Keratinocyte (primary cell): ENCODE measurements at regions not wholly inside any gene's neighbourhood (a gene's known extent, or its start where the extent isn't known, plus 50 kb on each side); places are given as distances from the start of the nearest gene placed in this dataset.

Source experiments
- DNase-seq: peaks from one replicate; pipeline ENCODE4 v3.0.0-alpha.2; 2011; ENCODE audit warnings: low read depth, missing footprints, low spot score
- FAIRE-seq: peaks from 2 replicates; lab custom pipeline; 2011; peaks lifted over from hg19 to GRCh38; lab: Jason Lieb, UNC
- H2AFZ ChIP-seq: 2 replicates; pipeline ENCODE4 v1.6.0; 2012; ENCODE audit warnings: low read length, control low read depth, inconsistent platforms; ENCODE audit not compliant: control insufficient read depth
- H3K27ac ChIP-seq: 2 replicates; pipeline ENCODE4 v1.5.1; 2011; ENCODE audit warnings: low read length; ENCODE audit not compliant: control insufficient read depth, insufficient read depth
- H3K27me3 ChIP-seq: 3 replicates; pipeline ENCODE4 v1.6.0; 2011; ENCODE audit warnings: low read length; ENCODE audit not compliant: control insufficient read depth, insufficient read depth; ENCODE audit errors: extremely low read depth
- H3K36me3 ChIP-seq, 2 experiments: 2 replicates in 1 of 2; 3 replicates in 1 of 2; pipeline ENCODE4 v1.5.1; 2011; ENCODE audit warnings: low read length in 2 of 2, mild to moderate bottlenecking in 1 of 2; ENCODE audit not compliant: control insufficient read depth in 2 of 2, insufficient read depth in 2 of 2; ENCODE audit errors: extremely low read depth in 1 of 2
- H3K4me1 ChIP-seq: 3 replicates; pipeline ENCODE4 v1.5.1; 2011; ENCODE audit warnings: low read length; ENCODE audit not compliant: control insufficient read depth, insufficient read depth; ENCODE audit errors: extremely low read depth
- H3K4me2 ChIP-seq: 3 replicates; pipeline ENCODE4 v1.6.0; 2011; ENCODE audit warnings: low read depth, low read length; ENCODE audit not compliant: control insufficient read depth, insufficient read depth; ENCODE audit errors: extremely low read depth
- H3K4me3 ChIP-seq, 3 experiments: fragments of 200-600 bp in 1 of 3; sonication (generic) in 1 of 3; 2 replicates in 2 of 3; 3 replicates in 1 of 3; pipeline ENCODE4 v1.5.1; 2011 to 2016; ENCODE audit warnings: low read length in 3 of 3, mild to moderate bottlenecking in 3 of 3, control low read depth in 2 of 3, inconsistent platforms in 1 of 3, low read depth in 1 of 3, mixed read lengths in 1 of 3, mixed run types in 1 of 3, moderate library complexity in 1 of 3; ENCODE audit not compliant: control insufficient read depth in 2 of 3, insufficient read depth in 2 of 3; ENCODE audit errors: extremely low read depth in 1 of 3
- H3K79me2 ChIP-seq: 2 replicates; pipeline ENCODE4 v1.6.0; 2012; ENCODE audit warnings: low read length; ENCODE audit not compliant: control insufficient read depth, insufficient read depth
- H3K9ac ChIP-seq: 3 replicates; pipeline ENCODE4 v1.6.0; 2011; ENCODE audit warnings: low read length; ENCODE audit not compliant: control insufficient read depth, insufficient read depth; ENCODE audit errors: extremely low read depth
- H3K9me1 ChIP-seq: 3 replicates; pipeline ENCODE4 v1.6.0; 2011; ENCODE audit warnings: low read length; ENCODE audit not compliant: control insufficient read depth, insufficient read depth; ENCODE audit errors: extremely low read depth
- H3K9me3 ChIP-seq: 2 replicates; pipeline ENCODE4 v1.5.1; 2012; ENCODE audit warnings: low read depth, low read length; ENCODE audit not compliant: control insufficient read depth
- H4K20me1 ChIP-seq: 3 replicates; pipeline ENCODE4 v1.6.0; 2011; ENCODE audit warnings: low read length; ENCODE audit not compliant: control insufficient read depth, insufficient read depth; ENCODE audit errors: extremely low read depth
- CTCF ChIP-seq, 3 experiments: IDR thresholded peaks in 1 of 3; conservative IDR thresholded peaks in 1 of 3; optimal IDR thresholded peaks in 1 of 3; 2 replicates in 2 of 3; 3 replicates in 1 of 3; pipeline versions ENCODE3 to v1.5.1; 2011; ENCODE audit warnings: low read length in 3 of 3, mild to moderate bottlenecking in 3 of 3, moderate library complexity in 2 of 3, control low read depth in 1 of 3, inconsistent platforms in 1 of 3; ENCODE audit not compliant: insufficient read depth in 2 of 3; ENCODE audit errors: extremely low read depth in 1 of 3
- EZH2 ChIP-seq: IDR thresholded peaks from one replicate; pipeline ENCODE4 v1.6.1; 2012; ENCODE audit warnings: inconsistent platforms, mild to moderate bottlenecking, low read length, moderate library complexity
- dilution Hi-C: fragments of 300-500 bp; cut with MboI; formaldehyde crosslinking; loops from one replicate; pipeline ENCODE4 v1.7.0; 2020; ENCODE audit warnings: low sequenced_read_pairs; ENCODE audit not compliant: extremely low pct_ligation_motif_present

- Histone ChIP-seq H3K27ac (no peak overlapping the region), H3K9ac (no peak overlapping the region), H3K9me3 (peaks cover 7% of the 10 kb centered on the region), H3K4me3 (no peak overlapping the region), H3K4me2 (no peak overlapping the region), H3K4me1 (no peaks in the 10 kb centered on the region), H3K36me3 (no peaks in the 10 kb centered on the region), H3K79me2 (no peaks in the 10 kb centered on the region), H2AFZ (no peak overlapping the region), H3K27me3 (no peaks in the 10 kb centered on the region), H4K20me1 (no peaks in the 10 kb centered on the region), H3K9me1 (no peaks in the 10 kb centered on the region)
- TF ChIP-seq EZH2 (no peak), CTCF (optimal IDR thresholded peaks at IDR 0.05 in 1 of 3, IDR thresholded peaks at IDR 0.05 in 1 of 3, conservative IDR thresholded peaks at IDR 0.05 in 1 of 3; ENCODE audit: extremely low read depth in 1 of 3, insufficient read depth in 2 of 3, low read length in 3 of 3) (no peak)
- FAIRE-seq (no peak), DNase-seq (no peak)
- dilution Hi-C loops, result no loop called here
Observed at GRCh38 chr5:29498412-29498811, 1695.1 kb upstream of the CDH6 start.

GRCh38 chr5:29485333-29485732, 1708.2 kb upstream of the CDH6 start:
- no peaks in the 10 kb centered on the region for H3K36me3 ChIP-seq
- H3K9me3 ChIP-seq, result peaks cover 6% of the 10 kb centered on the region
- no peak for DNase-seq
- FAIRE-seq, result no peak
- no peaks in the 10 kb centered on the region for H3K4me1 ChIP-seq
- H3K9me1 ChIP-seq, result no peaks in the 10 kb centered on the region
- H3K27ac ChIP-seq, result no peak overlapping the region
- no peaks in the 10 kb centered on the region for H4K20me1 ChIP-seq
- TF ChIP-seq EZH2, result no peak
- no peak overlapping the region for H2AFZ ChIP-seq
- H3K27me3 ChIP-seq, result no peaks in the 10 kb centered on the region
- no peak overlapping the region for H3K4me2 ChIP-seq
- H3K79me2 ChIP-seq, result no peaks in the 10 kb centered on the region
- dilution Hi-C loops, result no loop called here
- no peak overlapping the region for H3K9ac ChIP-seq
- H3K4me3 ChIP-seq, result no peak overlapping the region

- Histone ChIP-seq H3K27ac (no peak overlapping the region), H3K79me2 (no peaks in the 10 kb centered on the region), H3K4me1 (no peaks in the 10 kb centered on the region), H3K4me3 (no peak overlapping the region), H3K9me1 (no peaks in the 10 kb centered on the region), H3K36me3 (no peaks in the 10 kb centered on the region), H3K9me3 (no peaks in the 10 kb centered on the region), H2AFZ (no peak overlapping the region), H3K27me3 (no peaks in the 10 kb centered on the region), H3K9ac (no peak overlapping the region), H3K4me2 (no peak overlapping the region), H4K20me1 (no peaks in the 10 kb centered on the region)
- FAIRE-seq (no peak), DNase-seq (no peak)
- TF ChIP-seq EZH2, result no peak
- no peak for TF ChIP-seq CTCF (optimal IDR thresholded peaks at IDR 0.05 in 1 of 3, IDR thresholded peaks at IDR 0.05 in 1 of 3, conservative IDR thresholded peaks at IDR 0.05 in 1 of 3; ENCODE audit: extremely low read depth in 1 of 3, insufficient read depth in 2 of 3, low read length in 3 of 3)
- dilution Hi-C loops, result no loop called here
Observed at GRCh38 chr5:29469581-29469980, 1723.9 kb upstream of the CDH6 start.
